Suprapubic skin (tissue), 4 donors: ENCODE measurements at regions not wholly inside any gene's neighbourhood (a gene's known extent, or its start where the extent isn't known, plus 50 kb on each side); places are given as distances from the start of the nearest gene placed in this dataset.

Experiments used
- DNase-seq, 2 donors: peaks; one replicate each; pipeline ENCODE4 v3.0.0-alpha.2; 2019; ENCODE audit warnings: low spot score in 2 of 2
- H3K27ac ChIP-seq: fragments of 200-600 bp; sonication (generic); one replicate; pipeline ENCODE4 v1.5.1; 2019
- H3K27me3 ChIP-seq: fragments of 200-600 bp; sonication (generic); one replicate; pipeline ENCODE4 v1.5.1; 2019
- H3K36me3 ChIP-seq: fragments of 200-600 bp; sonication (generic); one replicate; pipeline ENCODE4 v1.5.1; 2019
- H3K4me1 ChIP-seq: fragments of 200-600 bp; sonication (generic); one replicate; pipeline ENCODE4 v1.5.1; 2019
- H3K4me3 ChIP-seq: fragments of 200-600 bp; sonication (generic); one replicate; pipeline ENCODE4 v1.5.1; 2019; ENCODE audit warnings: mild to moderate bottlenecking
- H3K9me3 ChIP-seq: fragments of 200-600 bp; sonication (generic); one replicate; pipeline ENCODE4 v1.5.1; 2019
- CTCF ChIP-seq, 2 donors: fragments of 200-600 bp in 1 of 2; fragments of 450-650 bp in 1 of 2; sonication (generic) in 1 of 2; IDR thresholded peaks; one replicate each; pipeline ENCODE4 v1.5.1; 2016 to 2019; ENCODE audit warnings: antibody characterized with exemption in 2 of 2, mild to moderate bottlenecking in 1 of 2, moderate library complexity in 1 of 2
- EP300 ChIP-seq: sonication (generic); formaldehyde crosslinking; IDR thresholded peaks from one replicate; pipeline ENCODE4 v1.6.1; 2017; ENCODE audit warnings: antibody characterized with exemption
- POLR2A ChIP-seq, 2 donors: fragments of 450-650 bp; IDR thresholded peaks; one replicate each; pipeline ENCODE4 v1.6.1; 2017; ENCODE audit warnings: antibody characterized with exemption in 2 of 2, mild to moderate bottlenecking in 2 of 2, moderate library complexity in 2 of 2
- POLR2AphosphoS5 ChIP-seq, 3 donors: sonication (generic); formaldehyde crosslinking; IDR thresholded peaks; one replicate each; pipeline ENCODE4 v1.6.1; 2017; ENCODE audit warnings: antibody characterized with exemption in 3 of 3
- WGBS: methylation state at CpG from one replicate; pipeline ENCODE4 v1.1.5; 2018; 5-methylcytosine and 5-hydroxymethylcytosine counted together

- peaks cover 10% of the 10 kb centered on the region for H3K27me3 ChIP-seq
- H3K36me3 ChIP-seq = no peaks in the 10 kb centered on the region
- H3K9me3 ChIP-seq = no peaks in the 10 kb centered on the region
- H3K27ac ChIP-seq = peak overlapping the region; percentile 18
- peaks cover 20% of the 10 kb centered on the region for H3K4me1 ChIP-seq
- TF ChIP-seq EP300 (no peak), POLR2AphosphoS5 (IDR thresholded peaks at IDR 0.05) (peak in 1 of 3 donors; percentile 36)
- 22% methylated on average over 10 of the region's 16 CpGs for WGBS
- DNase-seq = peak in 1 of 2 donors; percentile 65
- H3K4me3 ChIP-seq = no peak overlapping the region
Measured at GRCh38 chr6:167733740-167734661, 92.7 kb upstream of the AFDN start.

GRCh38 chr6:167734662-167735083 lies 92.0 kb upstream of the AFDN start:
- Histone ChIP-seq H3K4me3 (no peak overlapping the region), H3K36me3 (no peaks in the 10 kb centered on the region), H3K27me3 (peaks cover 10% of the 10 kb centered on the region), H3K9me3 (no peaks in the 10 kb centered on the region), H3K27ac (peak overlapping the region; percentile 18), H3K4me1 (peaks cover 20% of the 10 kb centered on the region)
- DNase-seq = no peak
- TF ChIP-seq CTCF (IDR thresholded peaks at IDR 0.05) = no peak
- TF ChIP-seq POLR2A (IDR thresholded peaks at IDR 0.05) = no peak
- no peak for TF ChIP-seq EP300
- 86% methylated on average over 6 of the region's 6 CpGs for WGBS

GRCh38 chr6:167735084-167735950 lies 91.4 kb upstream of the AFDN start:
- peaks cover 20% of the 10 kb centered on the region for H3K4me1 ChIP-seq
- H3K9me3 ChIP-seq = no peaks in the 10 kb centered on the region
- TF ChIP-seq CTCF (IDR thresholded peaks at IDR 0.05) (no peak), EP300 (no peak), POLR2A (IDR thresholded peaks at IDR 0.05) (no peak), POLR2AphosphoS5 (IDR thresholded peaks at IDR 0.05) (no peak)
- H3K36me3 ChIP-seq = no peaks in the 10 kb centered on the region
- no peak overlapping the region for H3K4me3 ChIP-seq
- no peak for DNase-seq
- H3K27me3 ChIP-seq = peaks cover 10% of the 10 kb centered on the region
- WGBS = 78% methylated on average over 27 of the region's 30 CpGs
- H3K27ac ChIP-seq = no peak overlapping the region

- Histone ChIP-seq H3K27me3 (peaks cover 10% of the 10 kb centered on the region), H3K27ac (no peak overlapping the region), H3K36me3 (no peaks in the 10 kb centered on the region), H3K9me3 (no peaks in the 10 kb centered on the region), H3K4me1 (peaks cover 20% of the 10 kb centered on the region), H3K4me3 (no peak overlapping the region)
- DNase-seq = no peak
- TF ChIP-seq POLR2AphosphoS5 (IDR thresholded peaks at IDR 0.05) = no peak
- no peak for TF ChIP-seq POLR2A (IDR thresholded peaks at IDR 0.05)
- no peak for TF ChIP-seq CTCF (IDR thresholded peaks at IDR 0.05)
- TF ChIP-seq EP300 = no peak
- 59% methylated on average over 6 of the region's 6 CpGs for WGBS
Measured at GRCh38 chr6:167735951-167736288, 90.8 kb upstream of the AFDN start.

GRCh38 chr6:167736486-167737204 lies 90.1 kb upstream of the AFDN start:
- 85% methylated on average over 11 of the region's 18 CpGs for WGBS
- H3K4me3 ChIP-seq = no peak overlapping the region
- DNase-seq = no peak
- peaks cover 20% of the 10 kb centered on the region for H3K4me1 ChIP-seq
- H3K27me3 ChIP-seq = peaks cover 10% of the 10 kb centered on the region
- no peaks in the 10 kb centered on the region for H3K36me3 ChIP-seq
- H3K27ac ChIP-seq = no peak overlapping the region
- TF ChIP-seq CTCF (IDR thresholded peaks at IDR 0.05) (no peak), POLR2A (IDR thresholded peaks at IDR 0.05) (no peak), EP300 (no peak), POLR2AphosphoS5 (IDR thresholded peaks at IDR 0.05) (no peak)
- no peaks in the 10 kb centered on the region for H3K9me3 ChIP-seq
